Trophoblast cell (in vitro differentiated cells and primary cell): ENCODE measurements at regions not wholly inside any gene's neighbourhood (a gene's known extent, or its start where the extent isn't known, plus 50 kb on each side); places are given as distances from the start of the nearest gene placed in this dataset.
"Not testable (repeated sequence)": the region's sequence is repeated elsewhere in the genome, so short reads cannot be mapped to it uniquely, and the experiment has no call there.

Experiments used
- DNase-seq, 2 donors: peaks; one replicate each; pipeline ENCODE4 v3.0.0-alpha.2; 2016
- H2AFZ ChIP-seq: 2 replicates; pipeline ENCODE4 v1.6.1; 2013; ENCODE audit warnings: low read length, moderate library complexity, mild to moderate bottlenecking; ENCODE audit not compliant: insufficient read depth, poor library complexity
- H2AK5ac ChIP-seq: 2 replicates; pipeline ENCODE4 v1.6.1; 2013; ENCODE audit warnings: mild to moderate bottlenecking, low read length
- H2BK120ac ChIP-seq: 2 replicates; pipeline ENCODE4 v1.6.1; 2013; ENCODE audit warnings: low read length, mild to moderate bottlenecking, moderate library complexity; ENCODE audit not compliant: insufficient read depth, poor library complexity
- H2BK12ac ChIP-seq: 2 replicates; pipeline ENCODE4 v1.6.1; 2013; ENCODE audit warnings: mild to moderate bottlenecking, low read length, moderate library complexity
- H2BK5ac ChIP-seq: 2 replicates; pipeline ENCODE4 v1.6.1; 2013; ENCODE audit warnings: low read length, low read depth, moderate library complexity, mild to moderate bottlenecking; ENCODE audit not compliant: poor library complexity
- H3K14ac ChIP-seq: 2 replicates; pipeline ENCODE4 v1.6.1; 2013; ENCODE audit warnings: mild to moderate bottlenecking, low read length
- H3K18ac ChIP-seq: 2 replicates; pipeline ENCODE4 v1.6.1; 2013; ENCODE audit warnings: mild to moderate bottlenecking, low read length
- H3K23ac ChIP-seq: 2 replicates; pipeline ENCODE4 v1.6.1; 2013; ENCODE audit warnings: low read length
- H3K27ac ChIP-seq: 2 replicates; pipeline ENCODE4 v1.5.1; 2013; ENCODE audit warnings: low read depth, mild to moderate bottlenecking, inconsistent platforms, low read length, moderate library complexity
- H3K27me3 ChIP-seq: 2 replicates; pipeline ENCODE4 v1.6.1; 2013; ENCODE audit warnings: inconsistent platforms, mild to moderate bottlenecking, low read length, moderate library complexity; ENCODE audit not compliant: insufficient read depth
- H3K36me3 ChIP-seq, 2 experiments: 1 replicate in 1 of 2; 2 replicates in 1 of 2; pipeline ENCODE4 v1.6.1; 2013; ENCODE audit warnings: low read length in 2 of 2, mild to moderate bottlenecking in 2 of 2, moderate library complexity in 1 of 2; ENCODE audit not compliant: insufficient read depth in 2 of 2, control insufficient read depth in 1 of 2
- H3K4ac ChIP-seq: 2 replicates; pipeline ENCODE4 v1.6.1; 2013; ENCODE audit warnings: low read depth, mild to moderate bottlenecking, low read length, moderate library complexity
- H3K4me1 ChIP-seq, 2 experiments: 1 replicate in 1 of 2; 2 replicates in 1 of 2; pipeline ENCODE4 v1.6.1; 2013; ENCODE audit warnings: low read length in 2 of 2, mild to moderate bottlenecking in 2 of 2, moderate library complexity in 1 of 2; ENCODE audit not compliant: insufficient read depth in 2 of 2, control insufficient read depth in 1 of 2
- H3K4me2 ChIP-seq: 2 replicates; pipeline ENCODE4 v1.6.1; 2013; ENCODE audit warnings: inconsistent platforms, mild to moderate bottlenecking, low read length, moderate library complexity
- H3K4me3 ChIP-seq: 2 replicates; pipeline ENCODE4 v1.5.1; 2013; ENCODE audit warnings: mild to moderate bottlenecking, low read depth, low read length, inconsistent platforms
- H3K79me1 ChIP-seq: one replicate; pipeline ENCODE4 v1.6.1; 2013; ENCODE audit warnings: low read length
- H3K79me2 ChIP-seq: 2 replicates; pipeline ENCODE4 v1.6.1; 2013; ENCODE audit warnings: low read length, mild to moderate bottlenecking; ENCODE audit not compliant: control insufficient read depth, insufficient read depth, poor library complexity
- H3K9ac ChIP-seq: 2 replicates; pipeline ENCODE4 v1.6.1; 2013; ENCODE audit warnings: mild to moderate bottlenecking, low read length
- H3K9me3 ChIP-seq: 2 replicates; pipeline ENCODE4 v1.6.1; 2013; ENCODE audit warnings: low read depth, mild to moderate bottlenecking, control low read depth, inconsistent platforms, low read length; ENCODE audit not compliant: insufficient read depth
- H4K12ac ChIP-seq: 2 replicates; pipeline ENCODE4 v1.6.1; 2013; ENCODE audit warnings: low read depth, mild to moderate bottlenecking, low read length, moderate library complexity
- H4K8ac ChIP-seq: 2 replicates; pipeline ENCODE4 v1.6.1; 2013; ENCODE audit warnings: low read depth, mild to moderate bottlenecking, low read length, moderate library complexity
- H4K91ac ChIP-seq: one replicate; pipeline ENCODE4 v1.6.1; 2013; ENCODE audit warnings: low read depth, mild to moderate bottlenecking, low read length, moderate library complexity
- WGBS: extraction: QIAGEN DNeasy Blood & Tissue Kit; methylation state at CpG from one replicate; pipeline ENCODE4 v1.1.7; 2013; ENCODE audit warnings: missing lambda C conversion rate; ENCODE audit not compliant: insufficient read length, insufficient coverage; ENCODE audit errors: extremely low coverage; 5-methylcytosine and 5-hydroxymethylcytosine counted together

DNA sequence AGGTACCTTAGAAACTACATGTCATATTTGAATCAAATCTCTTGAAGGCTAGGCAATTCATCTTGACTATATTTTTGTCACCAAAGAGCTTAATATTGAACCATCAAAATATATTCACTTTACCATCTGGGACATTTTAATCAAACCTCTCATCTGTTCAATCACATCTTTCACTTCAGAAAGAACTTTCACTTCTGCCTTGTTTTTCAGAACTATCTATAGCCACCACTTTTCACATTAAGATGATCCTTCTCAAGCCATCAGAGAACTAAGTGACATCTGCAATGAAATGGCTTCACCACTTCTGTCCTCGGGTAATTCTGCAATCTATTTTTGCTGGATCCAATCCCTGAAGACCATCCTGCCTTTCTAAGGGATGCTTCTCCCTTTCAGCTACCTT, 57.8 kb downstream of the OR2B2 start:
- Histone ChIP-seq H3K4me3 (no peak overlapping the region), H4K12ac (no peak overlapping the region), H3K27ac (no peak overlapping the region), H3K23ac (no peak overlapping the region), H3K9me3 (no peaks in the 10 kb centered on the region), H4K91ac (no peak overlapping the region), H3K4me1 (no peaks in the 10 kb centered on the region), H3K79me1 (no peaks in the 10 kb centered on the region), H3K9ac (no peak overlapping the region), H2BK5ac (no peak overlapping the region), H3K18ac (no peak overlapping the region), H2AK5ac (no peak overlapping the region), H3K79me2 (no peaks in the 10 kb centered on the region), H2AFZ (no peak overlapping the region), H3K27me3 (no peaks in the 10 kb centered on the region), H2BK12ac (no peak overlapping the region), H4K8ac (no peak overlapping the region), H3K36me3 (no peaks in the 10 kb centered on the region), H3K14ac (no peak overlapping the region), H2BK120ac (no peak overlapping the region), H3K4me2 (no peak overlapping the region), H3K4ac (no peak overlapping the region)
- WGBS: no CpG with 5 or more reads among the region's 1 CpG
- DNase-seq: no peak

GRCh38 chr6:27851440-27851839, 60.8 kb downstream of the OR2B2 start:
- Histone ChIP-seq H3K4me2 (no peak overlapping the region), H2AK5ac (no peak overlapping the region), H3K79me2 (no peaks in the 10 kb centered on the region), H3K18ac (no peak overlapping the region), H4K8ac (no peak overlapping the region), H3K23ac (no peak overlapping the region), H4K12ac (no peak overlapping the region), H4K91ac (no peak overlapping the region), H3K9ac (no peak overlapping the region), H3K4me3 (no peak overlapping the region), H3K36me3 (no peaks in the 10 kb centered on the region), H3K27me3 (no peaks in the 10 kb centered on the region), H2BK5ac (no peak overlapping the region), H3K27ac (no peak overlapping the region), H2BK120ac (no peak overlapping the region), H3K9me3 (no peaks in the 10 kb centered on the region), H2AFZ (no peak overlapping the region), H3K14ac (no peak overlapping the region), H3K4me1 (no peaks in the 10 kb centered on the region), H3K4ac (no peak overlapping the region), H2BK12ac (no peak overlapping the region), H3K79me1 (no peaks in the 10 kb centered on the region)
- no peak for DNase-seq

DNA sequence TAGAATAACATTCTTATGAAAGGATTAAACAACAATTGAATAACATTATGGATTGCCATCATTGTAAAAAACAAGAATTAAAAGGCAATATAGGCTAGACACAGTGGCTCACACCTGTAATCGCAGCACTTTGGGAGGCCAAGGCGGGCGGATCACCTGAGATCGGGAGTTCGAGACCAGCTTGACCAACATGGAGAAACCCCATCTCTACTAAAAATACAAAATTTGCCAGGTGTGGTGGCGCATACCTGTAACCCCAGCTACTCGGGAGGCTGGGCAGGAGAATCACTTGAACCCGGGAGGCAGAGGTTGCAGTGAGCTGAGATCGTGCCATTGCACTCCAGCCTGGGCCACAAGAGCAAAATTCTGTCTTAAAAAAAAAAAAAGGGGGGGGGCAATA, 63.2 kb downstream of the OR2B2 start:
- not testable (repeated sequence) for H3K4me3 ChIP-seq, H3K18ac ChIP-seq, DNase-seq, H4K12ac ChIP-seq, H3K23ac ChIP-seq, H4K8ac ChIP-seq, H2BK120ac ChIP-seq, H3K27ac ChIP-seq, H3K79me1 ChIP-seq, H3K27me3 ChIP-seq, H3K36me3 ChIP-seq, H2BK12ac ChIP-seq, H2BK5ac ChIP-seq, H3K9me3 ChIP-seq, H2AK5ac ChIP-seq, H3K4ac ChIP-seq, H3K79me2 ChIP-seq, H3K4me2 ChIP-seq, H3K14ac ChIP-seq, H4K91ac ChIP-seq, H3K4me1 ChIP-seq, H3K9ac ChIP-seq, H2AFZ ChIP-seq
- no CpG with 5 or more reads among the region's 9 CpGs for WGBS

DNA sequence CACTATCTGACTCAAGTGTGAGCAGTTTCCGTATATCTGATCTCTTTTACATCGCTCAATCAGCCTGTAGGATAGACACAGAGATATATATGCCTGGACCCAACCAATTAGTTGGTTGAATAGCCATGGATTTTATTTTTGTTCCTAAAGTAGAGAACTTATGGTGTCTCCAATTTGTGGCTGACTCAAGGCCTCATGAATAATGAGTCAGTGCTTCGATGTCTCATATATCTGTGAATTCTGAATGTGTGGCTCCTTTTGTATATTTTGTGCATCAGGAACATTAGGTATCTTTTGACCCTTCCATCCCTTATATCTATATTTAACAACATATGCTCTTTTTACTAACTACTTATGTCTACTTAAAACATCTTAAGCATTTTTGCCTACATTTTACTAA, 64.5 kb downstream of the OR2B2 start:
- no peaks in the 10 kb centered on the region for H3K27me3 ChIP-seq
- WGBS: no CpG with 5 or more reads among the region's 3 CpGs

More for the DNA sequence above, 64.5 kb downstream of the OR2B2 start:
- H4K12ac ChIP-seq: no peak overlapping the region
- no peak overlapping the region for H3K9ac ChIP-seq
- H3K4me2 ChIP-seq: no peak overlapping the region
- H2AFZ ChIP-seq: no peak overlapping the region
- H3K4me1 ChIP-seq: no peaks in the 10 kb centered on the region
- no peak overlapping the region for H3K14ac ChIP-seq
- H3K9me3 ChIP-seq: no peaks in the 10 kb centered on the region
- no peak overlapping the region for H2BK120ac ChIP-seq
- H3K79me2 ChIP-seq: no peaks in the 10 kb centered on the region
- no peak overlapping the region for H2BK5ac ChIP-seq
- H3K4me3 ChIP-seq: no peak overlapping the region
- H3K36me3 ChIP-seq: no peaks in the 10 kb centered on the region
- DNase-seq: no peak
- H4K91ac ChIP-seq: no peak overlapping the region
- H3K23ac ChIP-seq: no peak overlapping the region
- no peak overlapping the region for H3K18ac ChIP-seq
- H4K8ac ChIP-seq: no peak overlapping the region
- no peak overlapping the region for H3K27ac ChIP-seq
- H2BK12ac ChIP-seq: no peak overlapping the region
- no peaks in the 10 kb centered on the region for H3K79me1 ChIP-seq
- no peak overlapping the region for H3K4ac ChIP-seq
- no peak overlapping the region for H2AK5ac ChIP-seq
